ENCODE measurements at regions not wholly inside any gene's neighbourhood (a gene's known extent, or its start where the extent isn't known, plus 50 kb on each side); places are given as distances from the start of the nearest gene placed in this dataset.

GRCh38 chr2:189952536-189953109, 109.9 kb downstream of the MSTN start:
- TF ChIP-seq CTCF (IDR thresholded peaks at IDR 0.05) (no peak), POLR2A (IDR thresholded peaks at IDR 0.05) (no peak)
